ENCODE measurements at regions not wholly inside any gene's neighbourhood (a gene's known extent, or its start where the extent isn't known, plus 50 kb on each side); places are given as distances from the start of the nearest gene placed in this dataset.
A peak's percentile ranks its signal among the peaks of the same experiment; 100 is the strongest.

- 48 to 75% (median 62%) methylated on average over 8 of the region's 8 CpGs for WGBS, 5 donors
- DNase-seq: no peak
- no peak overlapping the region for H3K27ac ChIP-seq
- H3K27me3 ChIP-seq (replicated peaks in 1 of 7): no peaks in the 10 kb centered on the region
- H3K9me3 ChIP-seq: no peaks in the 10 kb centered on the region
- H3K4me3 ChIP-seq: no peak overlapping the region
- TF ChIP-seq POLR2AphosphoS5 (IDR thresholded peaks at IDR 0.05): no peak
- TF ChIP-seq, protein P1, sequence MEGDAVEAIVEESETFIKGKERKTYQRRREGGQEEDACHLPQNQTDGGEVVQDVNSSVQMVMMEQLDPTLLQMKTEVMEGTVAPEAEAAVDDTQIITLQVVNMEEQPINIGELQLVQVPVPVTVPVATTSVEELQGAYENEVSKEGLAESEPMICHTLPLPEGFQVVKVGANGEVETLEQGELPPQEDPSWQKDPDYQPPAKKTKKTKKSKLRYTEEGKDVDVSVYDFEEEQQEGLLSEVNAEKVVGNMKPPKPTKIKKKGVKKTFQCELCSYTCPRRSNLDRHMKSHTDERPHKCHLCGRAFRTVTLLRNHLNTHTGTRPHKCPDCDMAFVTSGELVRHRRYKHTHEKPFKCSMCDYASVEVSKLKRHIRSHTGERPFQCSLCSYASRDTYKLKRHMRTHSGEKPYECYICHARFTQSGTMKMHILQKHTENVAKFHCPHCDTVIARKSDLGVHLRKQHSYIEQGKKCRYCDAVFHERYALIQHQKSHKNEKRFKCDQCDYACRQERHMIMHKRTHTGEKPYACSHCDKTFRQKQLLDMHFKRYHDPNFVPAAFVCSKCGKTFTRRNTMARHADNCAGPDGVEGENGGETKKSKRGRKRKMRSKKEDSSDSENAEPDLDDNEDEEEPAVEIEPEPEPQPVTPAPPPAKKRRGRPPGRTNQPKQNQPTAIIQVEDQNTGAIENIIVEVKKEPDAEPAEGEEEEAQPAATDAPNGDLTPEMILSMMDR (IDR thresholded peaks at IDR 0.05 in 8 of 11, conservative IDR thresholded peaks at IDR 0.05 in 3 of 11): no peak
- intact Hi-C loops (cut with DNase I; ENCODE audit: low total_unique reads): no loop called here
- no peaks in the 10 kb centered on the region for H3K36me3 ChIP-seq
- peaks cover 0 to 7% (median 0%) of the 10 kb centered on the region in 6 donors for H3K4me1 ChIP-seq
Measured at GRCh38 chr4:42816880-42817400, 75.6 kb upstream of the GRXCR1 start.

DNA sequence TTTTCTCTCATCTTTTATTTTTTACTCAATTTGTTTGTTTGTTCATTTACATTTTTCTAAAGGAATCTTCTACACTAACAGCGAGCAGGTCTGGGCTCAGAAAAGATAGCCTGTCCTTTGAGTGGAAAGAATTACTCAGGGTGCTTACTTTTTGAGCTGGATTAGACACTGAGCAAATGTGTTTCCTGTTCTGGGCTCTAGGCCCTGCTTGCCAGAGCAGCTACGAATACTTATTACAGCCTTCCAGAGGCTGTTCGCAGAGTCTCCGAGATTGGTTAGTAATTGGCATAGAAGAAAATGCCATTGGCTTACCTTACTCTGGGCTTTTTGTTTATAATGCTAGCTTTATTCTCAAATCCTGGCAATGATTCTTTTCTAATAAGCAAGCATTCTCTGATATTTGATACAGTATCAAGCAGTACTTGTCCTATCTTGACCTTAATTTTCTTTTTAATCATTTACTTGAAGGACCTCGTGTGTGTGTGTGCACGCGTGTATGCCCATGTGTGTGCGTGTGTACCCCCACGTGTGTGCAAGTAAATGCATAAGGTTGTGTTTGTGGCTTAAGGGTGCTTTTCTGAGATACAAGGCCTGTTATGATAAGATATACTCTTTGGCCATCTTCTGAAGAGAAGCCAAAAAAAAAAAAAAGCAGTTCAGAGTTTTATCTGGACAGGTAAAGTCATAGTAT is 76.2 kb upstream of the GRXCR1 start:
- Histone ChIP-seq H3K36me3 (no peaks in the 10 kb centered on the region), H3K4me3 (no peak overlapping the region), H3K27me3 (replicated peaks in 1 of 7) (peaks cover 0 to 6% (median 0%) of the 10 kb centered on the region in 7 donors), H3K9me3 (no peaks in the 10 kb centered on the region), H3K4me1 (peaks cover 0 to 7% (median 0%) of the 10 kb centered on the region in 6 donors), H3K27ac (no peak overlapping the region)
- intact Hi-C loops (cut with DNase I; ENCODE audit: low total_unique reads): no loop called here
- TF ChIP-seq POLR2A (IDR thresholded peaks at IDR 0.05) (no peak), POLR2AphosphoS5 (IDR thresholded peaks at IDR 0.05) (no peak)
- TF ChIP-seq, protein P1 (IDR thresholded peaks at IDR 0.05 in 8 of 11, conservative IDR thresholded peaks at IDR 0.05 in 3 of 11): no peak
- DNase-seq: no peak
- 50 to 65% (median 61%) methylated on average over 9 of the region's 9 CpGs for WGBS, 5 donors

- Histone ChIP-seq H3K4me1 (no peaks in the 10 kb centered on the region), H3K9me3 (peaks cover 0 to 2% (median 0%) of the 10 kb centered on the region in 8 donors), H3K36me3 (no peaks in the 10 kb centered on the region), H3K27ac (no peak overlapping the region), H3K27me3 (replicated peaks in 1 of 7) (peaks cover 0 to 8% (median 0%) of the 10 kb centered on the region in 7 donors), H3K4me3 (no peak overlapping the region)
- peak; percentile 61 for DNase-seq
- intact Hi-C loops (cut with DNase I; ENCODE audit: low total_unique reads): no loop called here
- TF ChIP-seq POLR2A (IDR thresholded peaks at IDR 0.05) (no peak), POLR2AphosphoS5 (IDR thresholded peaks at IDR 0.05) (no peak)
- TF ChIP-seq, protein P1 (IDR thresholded peaks at IDR 0.05 in 8 of 11, conservative IDR thresholded peaks at IDR 0.05 in 3 of 11): no peak
- 90 to 96% (median 93%) methylated on average over 7 of the region's 7 CpGs for WGBS, 5 donors
Measured at GRCh38 chr4:42809419-42810084, 83.0 kb upstream of the GRXCR1 start.

DNA sequence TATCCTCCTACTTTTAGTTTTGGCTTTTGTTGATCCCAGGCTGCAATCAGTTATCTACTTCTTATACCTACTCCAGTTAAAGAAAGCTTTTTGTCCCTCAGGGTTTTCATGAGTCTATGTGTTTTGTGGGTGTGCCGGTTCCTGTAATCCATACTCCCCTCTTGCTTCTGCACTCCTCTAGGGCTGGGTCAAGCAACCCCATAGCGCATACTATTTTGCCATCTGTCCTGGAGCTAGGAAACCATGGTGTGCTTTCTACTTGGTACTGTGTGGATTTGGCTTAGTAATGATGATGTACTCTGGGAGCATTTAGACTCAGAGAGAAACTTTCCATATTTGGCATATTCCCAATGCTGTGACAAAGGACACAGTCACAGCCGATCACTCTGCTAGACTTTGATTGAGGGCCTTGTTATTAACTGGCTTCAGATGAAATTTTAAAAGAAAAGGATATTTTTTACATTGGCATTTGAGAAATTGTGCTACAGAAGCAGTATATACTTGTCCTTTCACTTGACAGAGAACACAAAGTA is 86.1 kb upstream of the GRXCR1 start:
- DNase-seq: no peak
- no peaks in the 10 kb centered on the region for H3K36me3 ChIP-seq
- peaks cover 0 to 28% (median 24%) of the 10 kb centered on the region in 8 donors for H3K9me3 ChIP-seq
- H3K27ac ChIP-seq: no peak overlapping the region
- WGBS, 5 donors: 75 to 91% (median 82%) methylated on average over 3 of the region's 3 CpGs
- intact Hi-C loops (cut with DNase I; ENCODE audit: low total_unique reads): no loop called here
- H3K4me1 ChIP-seq: no peaks in the 10 kb centered on the region
- no peak overlapping the region for H3K4me3 ChIP-seq
- H3K27me3 ChIP-seq (replicated peaks in 1 of 7): peaks cover 0 to 2% (median 0%) of the 10 kb centered on the region in 7 donors
- no peak for TF ChIP-seq POLR2AphosphoS5 (IDR thresholded peaks at IDR 0.05)
- TF ChIP-seq, protein P1 (IDR thresholded peaks at IDR 0.05 in 8 of 11, conservative IDR thresholded peaks at IDR 0.05 in 3 of 11): no peak
- no peak for TF ChIP-seq POLR2A (IDR thresholded peaks at IDR 0.05)
